Astrocyte of the hippocampus (primary cell): ENCODE measurements at regions not wholly inside any gene's neighbourhood (a gene's known extent, or its start where the extent isn't known, plus 50 kb on each side); places are given as distances from the start of the nearest gene placed in this dataset.
A peak's percentile ranks its signal among the peaks of the same experiment; 100 is the strongest.
"Not testable (repeated sequence)": the region's sequence is repeated elsewhere in the genome, so short reads cannot be mapped to it uniquely, and the experiment has no call there.

ENCODE experiments used
- DNase-seq: peaks from one replicate; pipeline ENCODE4 v3.0.0; 2011; ENCODE audit warnings: low read depth, low spot score

DNA sequence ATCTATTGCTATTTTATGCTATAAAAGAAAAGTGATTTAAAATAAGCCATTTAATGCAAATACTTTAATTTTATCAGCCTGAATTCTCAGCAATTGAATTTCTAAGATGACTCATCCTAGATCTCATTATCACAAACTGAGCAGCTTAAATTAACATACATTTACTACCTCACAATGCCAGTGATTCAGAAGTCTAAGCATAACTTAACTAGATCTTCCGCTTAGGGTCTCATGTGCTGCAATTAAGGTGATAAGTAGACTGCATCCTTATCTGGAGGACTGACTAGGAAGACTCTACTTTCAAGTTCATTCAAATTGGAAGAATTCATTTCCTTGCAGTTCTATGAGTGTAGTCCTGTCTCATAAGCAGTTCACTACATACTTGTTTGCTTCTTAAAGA, 286.6 kb downstream of the COL11A1 start:
- DNase-seq = peak; percentile 44

DNA sequence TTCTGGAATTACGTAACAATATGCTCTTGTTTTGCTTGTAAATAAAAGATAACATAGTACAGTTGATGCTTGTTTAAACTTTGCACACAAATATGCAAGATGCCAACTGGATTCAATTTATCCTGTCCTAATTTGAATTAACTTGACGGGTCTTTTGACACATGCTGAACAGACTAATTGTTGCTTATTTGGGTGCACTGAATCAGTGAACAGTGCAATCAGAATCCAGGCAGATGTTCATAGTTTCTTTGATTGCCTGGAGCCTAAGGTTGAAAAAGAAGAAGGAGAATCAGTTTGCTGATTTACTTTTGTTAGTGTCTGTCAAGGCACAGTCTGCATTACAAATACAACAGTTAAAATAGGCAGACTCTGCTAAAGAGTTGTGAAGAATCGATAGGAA, 307.9 kb downstream of the COL11A1 start:
- DNase-seq = no peak

DNA sequence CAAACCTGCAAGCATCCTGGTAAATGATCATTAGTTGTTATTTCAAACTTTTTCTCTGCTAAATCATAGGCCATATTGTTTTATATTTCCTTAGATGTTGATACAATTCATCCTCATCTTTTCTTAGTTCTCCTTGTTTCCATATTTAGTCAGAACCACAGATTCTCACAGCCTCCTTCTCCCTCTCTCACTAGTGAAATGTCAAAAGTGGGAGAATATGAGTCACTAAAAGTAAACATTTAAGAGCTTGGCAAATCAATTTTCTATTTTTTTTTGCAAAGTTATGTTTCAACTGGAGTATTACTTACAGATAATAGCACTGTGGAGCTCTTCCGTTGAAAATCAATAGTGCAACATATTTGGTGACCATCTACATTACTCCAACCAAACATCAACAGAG, 308.8 kb downstream of the COL11A1 start:
- DNase-seq = peak; percentile 18

DNA sequence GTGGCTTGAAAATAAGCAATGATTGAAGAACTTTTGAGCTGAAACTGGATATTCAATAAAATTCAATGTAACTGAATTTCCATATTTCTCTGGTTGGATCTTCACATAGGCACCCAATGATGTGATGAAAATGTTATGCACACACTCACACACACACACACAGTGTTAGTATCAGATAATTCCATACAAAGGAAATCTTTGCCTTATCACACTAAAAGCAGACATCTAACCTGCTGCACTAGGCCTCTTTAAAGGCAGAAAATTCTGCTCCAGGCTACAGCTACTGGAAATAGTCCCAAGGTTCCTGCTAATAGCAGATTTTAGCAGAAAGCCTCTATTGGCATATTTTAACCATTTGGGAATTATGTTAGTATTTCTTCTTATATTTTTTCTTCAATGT, 309.6 kb downstream of the COL11A1 start:
- no peak for DNase-seq

DNA sequence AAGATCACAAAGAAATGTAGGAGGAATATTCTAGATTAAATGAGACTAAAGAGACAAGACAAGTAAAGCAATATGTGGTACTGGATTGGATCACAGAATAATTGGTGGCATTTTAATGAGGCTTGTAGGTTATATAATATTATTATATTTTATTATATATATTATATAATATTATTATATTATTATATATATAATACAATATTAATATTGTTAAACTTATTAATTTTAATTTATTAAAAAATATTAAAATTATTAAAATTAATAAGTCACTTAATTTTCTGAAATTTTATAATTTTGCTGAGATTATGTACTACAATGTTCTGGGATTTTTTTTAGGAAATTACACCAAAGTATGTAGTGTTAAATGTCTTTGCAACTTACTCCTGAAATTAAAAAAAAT, 311.9 kb downstream of the COL11A1 start:
- no peak for DNase-seq

DNA sequence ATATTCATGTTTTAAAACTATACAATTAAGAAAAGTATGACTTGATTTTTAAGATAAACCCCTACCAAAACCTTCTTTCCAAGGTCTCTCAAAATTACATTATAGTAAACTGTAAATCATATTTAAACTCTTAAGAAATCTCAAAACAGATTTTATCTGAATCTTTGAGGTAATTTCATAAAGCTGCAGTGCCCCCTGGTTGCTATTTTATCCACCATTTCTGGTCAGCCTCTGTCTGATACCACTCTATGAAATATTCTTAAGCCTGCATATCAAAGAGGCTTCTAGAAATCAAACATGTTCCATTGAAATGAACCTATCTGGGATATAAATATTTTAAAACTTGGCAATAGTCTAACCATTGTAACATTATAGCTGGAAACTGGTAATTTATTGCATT, 317.3 kb downstream of the COL11A1 start:
- peak; percentile 12 for DNase-seq

DNA sequence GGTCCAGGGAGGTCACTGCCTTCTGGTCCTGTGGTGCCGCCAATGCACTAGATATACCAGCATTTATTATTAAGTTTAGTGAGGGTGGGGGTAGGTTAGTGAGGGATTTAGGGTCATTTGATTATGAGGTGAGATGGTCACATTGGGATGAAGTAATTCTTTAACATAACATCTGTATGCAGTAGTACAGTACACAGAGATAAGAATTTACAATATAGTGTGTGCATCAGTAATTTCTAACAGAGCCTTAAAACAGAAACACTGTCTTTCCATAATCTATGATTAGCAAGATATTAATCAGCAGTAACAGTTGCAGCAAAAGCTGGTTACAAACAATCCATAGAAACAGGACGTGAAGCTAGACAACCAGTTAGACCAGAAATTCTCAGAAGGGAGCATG, 318.4 kb downstream of the COL11A1 start:
- not testable (repeated sequence) for DNase-seq

DNA sequence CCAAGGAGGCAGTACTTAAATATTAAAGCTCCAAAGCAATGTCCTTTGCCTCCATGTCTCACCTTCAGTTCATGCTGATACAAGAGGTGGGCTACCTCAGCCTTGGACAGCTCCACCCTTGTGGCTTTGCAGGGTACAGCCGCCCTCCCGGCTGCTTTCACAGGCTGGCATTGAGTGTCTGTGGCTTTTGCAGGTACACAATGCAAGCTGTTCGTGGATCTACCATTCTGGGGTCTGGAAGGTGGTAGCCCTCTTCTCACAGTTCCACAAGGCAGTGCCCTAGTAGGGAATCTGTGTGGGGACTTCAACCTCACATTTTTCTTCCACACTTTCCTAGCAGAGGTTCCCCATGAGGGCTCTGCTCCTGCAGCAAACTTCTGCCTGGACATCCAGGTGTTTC, 324.8 kb downstream of the COL11A1 start:
- no peak for DNase-seq

DNA sequence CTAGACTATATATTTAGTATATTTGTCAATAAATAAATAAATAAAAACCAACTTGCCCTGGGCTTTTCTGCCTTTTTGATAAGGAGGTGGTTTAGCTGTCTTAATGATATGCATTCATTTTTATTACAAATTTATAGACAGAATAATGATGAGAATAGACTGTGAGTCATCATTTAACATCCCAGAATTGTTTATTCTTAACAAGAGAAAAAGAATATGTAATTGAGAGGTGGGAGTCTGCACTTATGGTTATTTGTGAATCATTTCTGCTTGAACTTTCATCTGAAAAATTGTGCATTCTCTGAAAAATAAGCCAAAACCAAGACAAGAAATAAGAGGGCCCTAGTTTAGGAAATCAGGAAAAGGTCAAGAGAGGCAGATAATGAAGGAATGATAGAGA, 326.2 kb downstream of the COL11A1 start:
- DNase-seq = no peak

DNA sequence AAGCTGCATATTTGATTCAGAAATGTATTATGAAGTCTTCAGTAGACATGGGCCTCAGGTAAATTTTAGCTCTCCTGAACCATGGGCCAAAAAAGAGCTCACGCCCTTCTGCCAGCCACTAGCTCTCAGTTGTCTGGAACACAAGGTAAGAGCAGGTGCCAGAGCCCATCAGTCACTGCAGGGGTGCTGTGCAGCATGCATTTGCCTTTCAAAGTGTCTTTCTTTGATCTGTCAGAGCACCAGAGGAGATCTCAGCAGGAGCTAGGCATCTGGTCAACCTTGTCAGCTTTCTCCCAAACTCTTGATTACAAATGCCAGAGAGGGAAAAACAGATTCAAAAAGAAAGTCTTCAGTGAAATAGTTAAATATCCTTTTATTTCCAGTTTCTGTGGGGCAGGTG, 332.3 kb downstream of the COL11A1 start:
- DNase-seq = no peak

DNA sequence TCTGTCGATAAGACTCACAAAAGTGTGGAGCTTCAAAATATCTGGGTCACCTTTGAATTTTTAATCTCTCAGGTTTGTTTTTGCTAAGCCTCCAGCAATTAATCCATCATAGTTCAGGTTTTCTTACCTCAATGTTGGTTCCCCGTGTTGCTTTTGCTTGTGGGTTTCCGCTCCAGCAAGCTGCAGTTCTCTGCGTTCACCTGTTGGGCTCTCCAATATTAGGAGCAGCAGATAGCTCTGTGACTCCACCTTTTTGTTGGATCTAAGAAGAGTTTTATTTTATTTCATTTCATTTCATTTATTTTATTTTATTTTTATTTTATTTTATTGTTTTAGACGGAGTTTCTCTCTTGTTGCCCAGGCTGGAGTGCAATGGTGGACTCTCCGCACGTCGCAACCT, 335.5 kb downstream of the COL11A1 start:
- no peak for DNase-seq

DNA sequence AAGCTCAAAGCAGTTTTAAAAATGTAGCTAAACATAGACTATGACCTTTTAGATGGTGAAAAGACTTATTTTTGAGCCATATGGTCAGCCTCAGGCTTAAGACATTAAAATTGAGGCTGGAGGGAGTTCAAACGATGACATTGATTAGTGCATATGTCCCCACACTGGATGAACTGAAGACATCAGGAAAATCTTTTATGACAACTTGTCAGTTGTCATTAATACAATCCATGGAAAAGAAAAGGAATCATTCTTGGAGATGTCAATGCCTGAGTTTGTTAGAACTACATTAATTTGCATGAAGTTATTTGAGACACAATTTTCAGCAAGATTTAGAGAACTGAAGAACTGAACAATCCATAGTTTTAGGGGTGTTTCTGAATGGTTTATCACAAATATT, 349.9 kb downstream of the COL11A1 start:
- DNase-seq = no peak

DNA sequence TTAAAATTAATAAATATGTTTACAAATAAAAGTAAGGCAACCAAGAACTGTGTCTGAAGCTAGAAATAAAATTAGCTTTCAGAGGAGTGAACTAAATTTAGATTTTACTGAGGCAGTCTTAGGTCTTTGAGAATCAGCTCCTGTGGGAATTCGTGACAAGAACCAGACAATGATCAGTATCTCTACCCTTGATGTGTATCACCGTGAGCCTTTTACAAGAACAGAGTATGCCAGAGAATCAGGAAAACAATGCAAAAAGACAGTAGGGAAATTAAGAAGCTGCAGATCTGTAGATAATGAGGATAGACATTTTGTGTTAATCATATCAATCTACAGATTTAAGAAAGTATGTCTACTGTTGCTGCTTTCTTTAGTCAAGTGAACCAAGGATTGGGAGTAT, 351.0 kb downstream of the COL11A1 start:
- DNase-seq = no peak

DNA sequence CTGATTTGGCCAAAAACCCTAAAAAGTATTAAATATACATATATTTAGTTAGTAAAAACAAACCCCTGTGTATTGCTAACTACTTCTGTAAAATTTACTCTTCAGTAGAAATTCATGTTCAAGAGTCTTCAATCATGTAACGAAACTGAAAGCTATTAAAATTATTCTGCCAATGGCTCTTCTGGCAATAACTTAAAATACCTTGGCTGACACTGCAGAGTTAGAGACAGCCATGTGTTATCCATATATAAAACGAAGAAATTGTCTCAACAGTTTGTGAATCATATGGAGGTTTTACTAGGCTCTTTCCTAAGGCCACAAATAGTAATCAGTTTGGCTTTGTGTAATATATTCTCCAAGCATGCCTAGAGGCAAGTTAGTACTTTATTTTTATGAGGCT, 357.2 kb downstream of the COL11A1 start:
- no peak for DNase-seq

DNA sequence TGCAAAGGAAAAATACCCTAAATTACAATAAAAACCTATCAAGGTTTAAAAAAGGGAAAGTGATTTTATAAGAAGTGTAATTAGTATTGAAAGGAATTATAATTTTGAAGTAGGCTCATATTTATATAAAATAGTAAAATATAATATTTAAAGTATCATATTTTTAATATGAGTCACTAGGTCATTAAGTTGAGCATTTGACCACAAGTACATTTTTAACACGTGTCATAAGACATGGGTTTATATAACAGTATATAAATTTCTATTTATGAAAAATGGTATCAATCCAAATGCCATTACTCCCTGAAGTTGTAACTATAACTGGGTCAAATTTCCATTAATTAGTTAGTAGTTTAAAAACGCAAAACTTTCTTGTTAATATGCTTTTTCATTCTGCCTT, 365.9 kb downstream of the COL11A1 start:
- DNase-seq = no peak

DNA sequence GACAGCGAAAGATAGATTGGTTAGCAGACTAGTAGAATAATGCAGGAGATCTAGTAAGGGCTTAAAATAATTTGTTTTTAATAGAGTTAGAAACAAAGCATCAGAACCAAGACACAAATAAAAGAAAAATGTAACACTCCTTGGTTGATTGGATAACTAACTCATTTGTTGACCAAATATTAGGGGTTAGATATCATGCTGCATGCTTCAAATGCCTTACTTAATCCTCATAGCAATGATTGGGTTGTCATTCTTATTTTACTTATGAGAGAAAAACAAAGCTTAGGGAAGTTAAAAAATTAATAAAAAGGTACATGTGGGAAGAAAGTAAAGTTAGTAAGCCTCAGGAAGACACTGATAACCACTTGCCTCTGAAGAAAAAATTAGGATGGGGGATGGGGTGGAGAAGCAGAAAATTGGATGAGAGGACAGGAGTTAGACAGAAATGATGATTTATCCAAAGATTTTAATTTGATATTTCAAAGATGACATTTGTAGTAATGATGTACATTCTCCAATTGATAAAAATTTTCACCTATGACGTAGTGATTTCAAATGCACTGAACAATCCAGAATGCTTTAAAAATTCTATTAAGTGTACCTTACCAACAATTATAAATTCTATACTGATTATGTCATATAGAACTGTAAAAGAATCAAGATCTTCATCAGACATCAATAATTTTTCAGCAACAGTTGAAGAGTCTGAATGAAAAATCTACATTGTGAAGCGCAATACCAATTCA, 374.7 kb downstream of the COL11A1 start:
- DNase-seq = no peak

DNA sequence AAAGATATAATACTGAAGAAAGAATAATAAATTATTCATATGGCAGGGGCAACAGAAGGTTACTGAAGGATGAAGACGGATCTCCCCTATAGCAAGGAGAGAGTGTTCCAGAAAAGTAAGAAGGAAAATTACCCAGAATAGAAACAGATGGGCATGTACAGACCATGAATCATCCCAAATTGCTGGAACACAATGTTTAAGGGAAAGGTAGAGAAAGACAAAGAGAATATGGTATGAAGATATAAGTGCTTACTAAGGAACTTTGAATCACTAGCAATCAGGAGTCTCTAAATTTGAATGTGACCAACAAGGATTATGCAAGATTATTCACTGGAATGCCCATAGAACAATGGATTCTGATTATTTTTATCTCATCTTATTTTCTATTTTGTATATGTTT, 375.4 kb downstream of the COL11A1 start:
- peak; percentile 2 for DNase-seq

DNA sequence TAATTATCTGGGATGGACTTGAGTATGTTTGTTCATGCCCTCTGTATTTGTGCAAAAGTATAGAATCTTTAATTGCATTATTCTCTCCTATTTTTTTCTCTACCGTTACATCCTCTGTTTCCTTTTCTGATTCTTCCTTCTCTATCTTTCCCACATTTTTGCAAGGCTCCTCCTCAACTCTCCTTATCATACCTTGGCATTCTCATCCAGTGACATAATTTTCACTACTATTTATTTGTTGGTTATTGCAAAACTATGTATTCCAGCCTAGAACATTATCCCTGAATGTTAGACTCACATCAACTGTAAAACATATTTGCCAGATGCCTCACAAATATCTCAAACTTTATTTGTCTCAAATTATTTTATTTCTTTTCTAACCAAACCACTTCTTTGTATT, 381.9 kb downstream of the COL11A1 start:
- DNase-seq = no peak

DNA sequence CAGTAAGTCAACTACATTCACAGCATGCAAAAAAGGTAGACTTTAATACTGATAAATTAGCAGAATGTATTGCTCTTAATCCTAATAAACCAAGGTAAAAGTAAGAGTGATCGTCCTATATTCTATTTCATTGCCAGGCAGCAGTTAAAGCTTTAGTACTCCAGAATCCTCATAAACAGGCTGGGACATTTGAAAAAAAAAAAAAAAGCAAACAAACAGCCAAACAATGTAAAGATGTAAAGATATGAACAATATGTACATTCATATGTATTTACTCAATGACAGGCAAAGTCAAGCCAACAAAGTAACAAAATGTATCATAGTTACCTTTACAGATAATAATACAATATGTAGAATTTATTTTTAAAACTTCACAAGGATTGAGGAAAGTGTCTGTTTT, 383.6 kb downstream of the COL11A1 start:
- no peak for DNase-seq

DNA sequence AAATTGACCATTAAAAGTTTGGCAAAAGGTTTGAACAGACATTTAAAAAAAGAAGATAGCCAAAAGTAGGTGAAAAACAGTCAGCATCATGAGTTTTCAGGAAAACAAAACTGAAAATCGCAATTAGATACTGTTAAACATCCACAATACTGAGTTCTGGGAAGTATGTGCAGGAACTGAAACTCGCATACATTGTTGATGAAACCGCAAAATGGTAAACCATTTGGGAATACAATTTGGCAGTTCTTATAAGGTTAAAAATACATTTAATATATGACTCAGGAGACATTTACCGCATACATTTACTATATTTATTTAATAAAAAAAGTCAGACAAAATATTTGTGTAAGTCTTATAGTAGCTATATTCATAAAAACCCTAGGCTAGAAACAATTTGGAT, 393.2 kb downstream of the COL11A1 start:
- no peak for DNase-seq

DNA sequence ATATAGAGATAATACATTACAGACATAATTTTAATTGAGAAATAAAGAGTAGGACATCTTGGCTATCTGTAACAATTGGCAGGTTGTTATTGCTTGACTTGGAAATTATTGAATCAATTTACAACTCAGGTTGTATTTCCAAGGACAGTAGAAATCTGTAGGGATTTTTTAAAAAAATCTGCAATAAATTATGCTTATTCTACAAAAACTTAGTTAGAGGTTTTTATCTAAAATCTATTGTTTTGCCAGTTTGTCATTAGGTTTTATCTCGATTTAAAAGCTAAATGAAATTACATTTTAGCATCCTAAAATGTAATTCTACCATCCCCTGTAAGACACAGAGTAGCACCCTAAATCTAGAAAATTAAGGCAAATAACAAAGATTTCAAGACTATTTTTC, 408.8 kb downstream of the COL11A1 start:
- no peak for DNase-seq

DNA sequence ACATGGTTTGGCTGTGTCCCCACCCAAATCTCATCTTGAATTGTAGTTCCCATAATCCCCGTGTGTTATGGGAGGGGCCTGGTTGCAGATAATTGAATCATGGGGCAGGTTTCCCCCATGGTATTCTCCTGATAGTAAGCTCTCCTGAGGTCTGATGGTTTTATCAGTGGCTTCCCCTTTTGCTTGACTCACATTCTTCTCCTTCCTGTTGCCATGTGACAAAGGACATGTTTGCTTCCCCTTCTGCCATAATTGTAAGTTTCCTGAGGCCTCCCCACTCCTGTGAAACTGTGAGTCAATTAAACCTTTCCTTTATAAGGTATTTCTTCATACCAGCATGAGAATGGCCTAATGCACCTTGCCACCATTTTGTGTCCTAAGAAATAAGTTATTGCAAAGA, 415.0 kb downstream of the COL11A1 start:
- no peak for DNase-seq

DNA sequence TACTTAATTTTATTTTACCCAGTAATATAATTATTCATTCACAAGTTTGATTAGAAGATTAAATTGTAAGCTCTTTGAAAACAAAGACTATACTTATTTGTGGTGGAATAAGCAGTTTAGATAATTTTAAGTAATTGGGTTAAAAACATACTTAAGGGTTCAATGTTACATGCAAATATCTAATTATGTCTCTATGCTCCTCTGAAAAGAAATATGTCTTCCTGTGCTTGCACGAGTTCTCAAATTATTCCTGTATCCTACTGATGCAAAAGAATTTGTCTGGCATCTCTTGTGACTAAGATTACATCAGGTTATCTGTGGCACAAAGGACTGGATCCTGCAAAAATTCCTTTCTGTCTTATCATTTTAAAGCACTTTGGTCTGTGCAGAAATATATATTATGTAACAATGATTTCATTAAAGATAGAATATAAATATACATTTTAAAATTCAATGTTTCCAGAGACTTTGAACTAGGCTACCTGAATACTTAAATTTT, 416.7 kb downstream of the COL11A1 start:
- DNase-seq = no peak

DNA sequence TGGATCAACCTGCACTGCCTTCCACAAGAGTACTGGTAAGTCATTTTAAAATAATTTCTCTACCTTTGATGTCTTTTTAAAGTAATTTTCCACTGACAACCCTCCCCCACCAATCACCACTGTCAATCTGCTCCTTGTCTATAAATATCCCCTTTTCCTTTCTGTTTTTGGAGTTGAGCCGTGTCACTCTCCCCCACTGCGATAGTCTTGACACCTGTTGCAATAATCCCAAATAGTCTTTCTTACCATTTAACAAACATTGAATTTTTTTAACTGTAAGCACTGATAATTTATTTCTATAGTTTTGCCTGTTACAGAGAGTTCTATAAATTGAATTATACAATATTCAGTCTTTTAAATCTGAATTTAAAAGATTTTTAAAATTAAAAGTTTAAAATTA, 420.9 kb downstream of the COL11A1 start:
- no peak for DNase-seq
